Spinal cord (tissue), 9 donors: ENCODE measurements at regions not wholly inside any gene's neighbourhood (a gene's known extent, or its start where the extent isn't known, plus 50 kb on each side); places are given as distances from the start of the nearest gene placed in this dataset.
"Not testable (repeated sequence)": the region's sequence is repeated elsewhere in the genome, so short reads cannot be mapped to it uniquely, and the experiment has no call there.

Experiments
- DNase-seq, 6 donors: peaks; one replicate each; pipeline versions ENCODE4 v3.0.0 to v3.0.0-alpha.2; 2013 to 2015; ENCODE audit warnings: low spot score in 6 of 6, low read depth in 4 of 6
- H3K27ac ChIP-seq: one replicate; pipeline ENCODE4 v1.5.1; 2013; ENCODE audit warnings: low read depth, low read length, control low read depth
- H3K27me3 ChIP-seq: one replicate; pipeline ENCODE4 v1.6.1; 2013; ENCODE audit warnings: low read length; ENCODE audit not compliant: control insufficient read depth, insufficient read depth
- H3K36me3 ChIP-seq: one replicate; pipeline ENCODE4 v1.6.1; 2013; ENCODE audit warnings: low read length; ENCODE audit not compliant: control insufficient read depth, insufficient read depth
- H3K4me1 ChIP-seq: one replicate; pipeline ENCODE4 v1.6.1; 2013; ENCODE audit warnings: low read length; ENCODE audit not compliant: control insufficient read depth, insufficient read depth
- H3K4me3 ChIP-seq: one replicate; pipeline ENCODE4 v1.5.1; 2013; ENCODE audit warnings: low read depth, low read length, control low read depth
- H3K9me3 ChIP-seq: one replicate; pipeline ENCODE4 v1.6.1; 2013; ENCODE audit warnings: low read length; ENCODE audit not compliant: control insufficient read depth, insufficient read depth
- WGBS: methylation state at CpG from one replicate; pipeline ENCODE4 v1.1.5; 2013; ENCODE audit warnings: missing lambda C conversion rate; ENCODE audit not compliant: insufficient coverage; 5-methylcytosine and 5-hydroxymethylcytosine counted together
- donor health status: healthy.

GRCh38 chr14:105672450-105673200 lies 146.2 kb downstream of the TMEM121 start:
- not testable (repeated sequence) for H3K27me3 ChIP-seq, H3K27ac ChIP-seq, H3K4me3 ChIP-seq, DNase-seq, H3K4me1 ChIP-seq, H3K36me3 ChIP-seq, H3K9me3 ChIP-seq
- no CpG with 5 or more reads among the region's 55 CpGs for WGBS

- H3K27ac ChIP-seq, H3K4me3 ChIP-seq, H3K27me3 ChIP-seq, DNase-seq, H3K9me3 ChIP-seq, H3K36me3 ChIP-seq, H3K4me1 ChIP-seq: not testable (repeated sequence)
- WGBS: 73% methylated on average over 7 of the region's 14 CpGs
These were observed 149.1 kb downstream of the TMEM121 start for GRCh38 chr14:105675433-105675832.

- not testable (repeated sequence) for H3K4me3 ChIP-seq, H3K27ac ChIP-seq, H3K9me3 ChIP-seq, DNase-seq, H3K27me3 ChIP-seq, H3K36me3 ChIP-seq, H3K4me1 ChIP-seq
- WGBS: 53% methylated on average over 1 of the region's 13 CpGs
These were observed 149.7 kb downstream of the TMEM121 start for GRCh38 chr14:105675905-105676670.

- not testable (repeated sequence) for H3K27me3 ChIP-seq, H3K9me3 ChIP-seq, H3K36me3 ChIP-seq, H3K27ac ChIP-seq, H3K4me1 ChIP-seq, DNase-seq, H3K4me3 ChIP-seq
- WGBS: 95% methylated on average over 11 of the region's 21 CpGs
These were observed 151.7 kb downstream of the TMEM121 start for GRCh38 chr14:105678057-105678456.

GRCh38 chr14:105678996-105679958 lies 152.9 kb downstream of the TMEM121 start:
- not testable (repeated sequence) for H3K4me1 ChIP-seq, H3K27ac ChIP-seq, H3K4me3 ChIP-seq, H3K27me3 ChIP-seq, DNase-seq, H3K9me3 ChIP-seq, H3K36me3 ChIP-seq
- WGBS: 85% methylated on average over 7 of the region's 54 CpGs

- no CpG with 5 or more reads among the region's 51 CpGs for WGBS
- not testable (repeated sequence) for H3K27ac ChIP-seq, H3K36me3 ChIP-seq, DNase-seq, H3K4me3 ChIP-seq, H3K4me1 ChIP-seq, H3K9me3 ChIP-seq, H3K27me3 ChIP-seq
These were observed 153.8 kb downstream of the TMEM121 start for GRCh38 chr14:105679959-105680735.

GRCh38 chr14:105680736-105681098 lies 154.3 kb downstream of the TMEM121 start:
- DNase-seq, H3K36me3 ChIP-seq, H3K4me1 ChIP-seq, H3K27ac ChIP-seq, H3K27me3 ChIP-seq, H3K9me3 ChIP-seq, H3K4me3 ChIP-seq: not testable (repeated sequence)
- no CpG with 5 or more reads among the region's 14 CpGs for WGBS

- not testable (repeated sequence) for H3K36me3 ChIP-seq, H3K27me3 ChIP-seq, H3K27ac ChIP-seq, H3K4me3 ChIP-seq, H3K4me1 ChIP-seq, DNase-seq, H3K9me3 ChIP-seq
- 73% methylated on average over 7 of the region's 26 CpGs for WGBS
These were observed 155.3 kb downstream of the TMEM121 start for GRCh38 chr14:105681606-105682185.

- not testable (repeated sequence) for DNase-seq, H3K4me1 ChIP-seq, H3K4me3 ChIP-seq, H3K36me3 ChIP-seq, H3K27me3 ChIP-seq, H3K27ac ChIP-seq, H3K9me3 ChIP-seq
- WGBS: no CpG with 5 or more reads among the region's 15 CpGs
These were observed 156.1 kb downstream of the TMEM121 start for GRCh38 chr14:105682442-105682841.
